HCT116 (cell line): ENCODE measurements at regions not wholly inside any gene's neighbourhood (a gene's known extent, or its start where the extent isn't known, plus 50 kb on each side); places are given as distances from the start of the nearest gene placed in this dataset.

ENCODE experiments used
- CTCF ChIP-seq, 3 experiments: fragments of 200-600 bp in 1 of 3; sonication (generic) in 1 of 3; IDR thresholded peaks in 2 of 3; conservative IDR thresholded peaks in 1 of 3; 2 replicates each; pipeline ENCODE4 v1.5.1; 2012 to 2017; ENCODE audit warnings: low read depth in 2 of 3, low read length in 2 of 3, antibody characterized with exemption in 1 of 3, borderline replicate concordance in 1 of 3, control low read depth in 1 of 3, mild to moderate bottlenecking in 1 of 3, mixed read lengths in 1 of 3, mixed run types in 1 of 3, moderate library complexity in 1 of 3; ENCODE audit not compliant: insufficient read depth in 1 of 3
- POLR2A ChIP-seq: IDR thresholded peaks from 2 replicates; pipeline ENCODE4 v1.7.0; 2011; ENCODE audit warnings: borderline replicate concordance; ENCODE audit not compliant: insufficient read depth, insufficient read length; ENCODE audit errors: extremely low read depth
- SIN3A ChIP-seq: IDR thresholded peaks from 2 replicates; pipeline ENCODE4 v1.6.1; 2012; ENCODE audit warnings: low read depth
- TCF7L2 ChIP-seq: IDR thresholded peaks from 2 replicates; pipeline ENCODE4 v1.7.0; 2011; ENCODE audit warnings: borderline replicate concordance, inconsistent platforms; ENCODE audit not compliant: insufficient read depth, insufficient read length; ENCODE audit errors: extremely low read depth

DNA sequence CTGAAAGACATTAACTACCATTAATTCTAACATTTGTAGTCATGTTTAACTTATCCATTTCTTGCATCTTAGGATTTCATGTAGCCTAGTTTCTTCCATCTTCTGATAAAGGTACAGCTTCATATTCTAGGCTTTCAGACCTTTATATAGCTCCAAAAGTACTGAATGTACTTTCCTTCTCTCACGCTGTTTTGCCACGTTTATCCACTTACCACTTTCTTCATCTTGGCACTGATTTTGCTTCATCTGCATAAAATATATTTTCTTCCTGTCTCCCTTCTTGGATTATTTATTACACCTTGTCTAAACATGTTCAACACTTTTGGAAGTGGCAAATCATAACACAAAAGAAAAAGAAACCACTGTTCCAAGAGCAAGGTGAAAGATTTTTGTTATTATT is 553.8 kb downstream of the DTWD2 start:
- no peak for TF ChIP-seq CTCF (IDR thresholded peaks at IDR 0.05 in 2 of 3, conservative IDR thresholded peaks at IDR 0.05 in 1 of 3; ENCODE audit: borderline replicate concordance in 1 of 3, insufficient read depth in 1 of 3, low read depth in 2 of 3, low read length in 2 of 3)
- no peak for TF ChIP-seq SIN3A
- TF ChIP-seq POLR2A = no peak
- TF ChIP-seq TCF7L2 = no peak
